CD4-positive, alpha-beta T cell treated with Interleukin-15 for 1 hour (primary cell): ENCODE measurements at regions not wholly inside any gene's neighbourhood (a gene's known extent, or its start where the extent isn't known, plus 50 kb on each side); places are given as distances from the start of the nearest gene placed in this dataset.
"Not testable (repeated sequence)": the region's sequence is repeated elsewhere in the genome, so short reads cannot be mapped to it uniquely, and the experiment has no call there.

ENCODE experiments used
- DNase-seq: peaks from one replicate; pipeline ENCODE4 v3.0.0-alpha.2; 2020

DNA sequence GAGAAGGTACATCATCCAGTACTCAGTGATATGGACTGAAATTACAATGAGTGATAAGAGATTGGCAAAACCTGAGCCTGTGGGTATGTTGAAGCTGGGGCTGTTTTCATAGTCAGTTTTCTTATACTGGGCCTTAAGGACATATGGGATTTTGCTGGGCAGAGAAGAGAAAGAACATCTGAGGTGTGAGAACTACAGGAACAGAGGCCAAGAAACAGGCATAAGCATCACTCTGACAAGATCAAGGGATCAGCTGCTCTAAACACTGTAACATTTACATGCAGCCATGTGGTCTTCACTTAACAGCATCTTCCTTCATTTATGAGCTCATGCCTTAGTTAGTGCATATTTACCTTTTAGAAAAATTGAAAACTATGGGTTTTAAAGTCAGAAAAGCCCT lies 220.0 kb downstream of the TRIM36 start:
- no peak for DNase-seq

DNA sequence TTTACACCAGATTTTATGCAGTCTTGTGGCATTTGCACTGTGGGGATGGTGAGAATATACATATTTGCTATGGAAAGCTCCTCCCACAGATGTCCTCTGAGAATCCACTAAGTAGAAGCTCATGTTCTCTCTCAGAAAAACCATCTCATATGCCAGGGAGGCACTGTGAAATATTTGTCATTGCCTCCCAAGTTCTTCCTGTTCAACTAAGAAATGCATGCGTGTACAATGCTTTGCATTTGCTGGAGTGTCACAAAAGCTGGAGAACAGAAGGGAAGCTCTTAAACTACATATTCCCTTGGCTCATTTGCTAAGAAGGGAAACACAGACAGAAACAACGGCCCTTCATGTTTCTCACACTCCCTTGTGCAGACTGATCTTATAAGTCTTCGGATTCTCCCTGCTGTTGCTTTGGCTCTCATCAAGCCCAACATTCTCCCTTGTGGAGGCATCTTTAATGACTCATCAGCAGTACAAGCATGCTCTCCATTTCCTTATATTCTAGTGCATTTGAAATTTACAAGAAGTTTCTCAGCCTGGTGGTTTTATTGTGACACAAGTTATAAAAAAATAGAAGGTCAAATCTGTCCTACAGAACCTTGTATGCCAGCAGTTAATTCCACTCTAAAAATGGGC lies 220.6 kb downstream of the TRIM36 start:
- DNase-seq: no peak

DNA sequence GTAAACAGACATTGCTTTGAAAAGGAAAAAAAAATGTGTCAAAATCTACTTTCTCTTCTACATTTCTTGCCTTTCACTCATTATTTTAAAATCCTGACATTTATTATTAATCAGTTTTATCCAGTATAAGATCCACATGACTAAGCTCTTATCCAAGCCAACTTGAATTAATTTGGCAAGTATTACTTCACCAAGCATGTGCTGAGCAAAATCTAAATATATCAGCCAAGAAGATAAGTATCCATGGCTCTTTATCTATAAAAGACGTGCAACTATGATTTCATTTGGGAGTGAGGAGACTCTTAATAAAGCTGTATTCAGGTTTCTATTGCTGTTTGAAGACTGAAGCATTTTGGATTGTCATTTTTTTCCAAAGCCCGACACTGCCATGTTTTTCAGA lies 221.3 kb downstream of the TRIM36 start:
- DNase-seq: no peak

DNA sequence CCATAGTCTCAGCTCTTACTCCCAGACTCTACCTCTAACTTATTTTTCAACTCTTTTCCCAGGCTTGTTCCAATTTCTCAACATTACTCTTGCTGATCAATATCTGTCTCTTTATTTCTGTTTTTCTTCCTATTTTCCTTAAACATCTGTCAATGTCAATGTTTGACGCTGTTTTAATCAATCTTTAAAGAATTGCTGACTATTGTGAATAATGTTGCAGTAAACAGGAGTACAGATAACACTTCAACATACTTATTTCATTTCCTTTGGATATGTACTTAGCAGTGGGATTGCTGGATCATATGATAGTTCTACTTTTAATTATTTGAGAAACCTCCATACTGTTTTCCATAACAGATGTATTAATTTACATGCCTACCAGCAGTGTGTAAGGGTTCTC lies 229.0 kb downstream of the TRIM36 start:
- no peak for DNase-seq

DNA sequence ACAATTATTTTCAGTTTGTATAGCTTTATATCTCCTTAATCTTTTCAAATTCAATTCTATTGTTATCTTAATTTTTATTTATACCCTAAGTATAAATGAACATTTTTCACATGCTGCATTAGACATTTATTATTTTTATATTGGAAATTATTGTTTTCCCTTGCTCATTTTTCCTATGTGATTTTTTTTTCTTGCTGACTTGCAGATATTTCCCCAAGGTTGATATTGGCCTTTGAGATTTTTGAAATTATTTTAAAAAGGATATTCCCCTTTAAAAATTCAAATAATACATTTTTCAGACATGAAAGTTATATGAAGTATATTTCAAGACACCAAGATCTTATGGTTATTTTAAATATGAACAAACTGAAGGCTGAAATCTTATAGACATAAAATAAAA lies 234.2 kb downstream of the TRIM36 start:
- no peak for DNase-seq

DNA sequence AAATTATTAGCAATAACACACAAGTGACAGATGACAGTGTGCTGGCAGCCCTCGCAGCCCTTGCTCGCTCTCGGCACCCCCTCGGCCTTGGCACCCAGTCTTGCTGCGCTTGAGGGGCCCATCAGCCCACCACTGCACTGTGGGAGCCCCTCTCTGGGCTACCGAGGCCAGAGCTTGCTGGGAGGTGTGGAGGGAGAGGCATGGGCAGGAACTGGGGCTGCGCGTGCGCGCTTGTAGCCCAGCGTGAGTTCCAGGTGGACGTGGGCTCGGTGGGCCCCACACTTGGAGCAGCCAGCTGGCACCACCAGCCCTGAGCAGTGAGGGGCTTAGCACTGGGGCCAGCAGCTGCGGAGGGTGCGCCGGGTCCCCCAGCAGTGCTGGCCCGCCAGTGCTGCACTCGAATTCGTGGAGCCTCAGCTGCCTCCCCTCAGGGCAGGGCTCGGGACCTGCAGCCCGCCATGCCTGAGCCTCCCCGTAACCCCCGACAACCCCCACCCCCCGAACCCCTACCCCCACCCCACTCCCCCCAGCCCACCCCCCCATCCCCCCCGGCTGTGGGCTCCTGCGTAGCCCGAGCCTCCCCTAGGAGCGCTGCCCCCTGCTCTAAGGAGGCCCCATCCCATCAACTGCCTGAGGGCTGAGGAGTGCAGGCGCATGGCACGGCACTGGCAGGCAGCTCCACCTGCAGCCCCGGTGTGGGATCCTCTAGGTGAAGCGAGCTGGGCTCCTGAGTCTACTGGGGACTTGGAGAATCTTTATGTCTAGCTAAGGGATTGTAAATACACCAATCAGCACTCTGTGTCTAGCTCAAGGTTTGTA lies 240.9 kb downstream of the TRIM36 start:
- no peak for DNase-seq

DNA sequence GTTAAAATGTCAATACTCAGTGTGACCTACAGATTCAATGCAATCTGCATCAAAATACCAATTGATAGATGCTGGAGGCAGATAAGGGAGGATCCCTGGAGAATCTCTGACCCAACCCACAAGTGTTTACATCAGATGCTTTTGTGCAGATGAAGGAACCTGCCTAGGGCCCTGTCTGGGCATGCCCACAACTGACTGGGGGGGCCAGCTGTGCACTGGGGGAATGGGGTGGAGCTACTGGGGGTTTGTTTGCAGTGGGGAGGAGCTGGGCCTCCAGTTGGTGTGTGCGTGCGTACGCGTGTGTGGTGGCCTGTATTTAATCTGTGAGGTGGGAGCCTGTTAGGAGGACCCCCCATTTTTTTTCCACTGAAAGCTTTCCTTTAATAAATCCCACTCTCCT lies 244.9 kb downstream of the TRIM36 start:
- DNase-seq: no peak

DNA sequence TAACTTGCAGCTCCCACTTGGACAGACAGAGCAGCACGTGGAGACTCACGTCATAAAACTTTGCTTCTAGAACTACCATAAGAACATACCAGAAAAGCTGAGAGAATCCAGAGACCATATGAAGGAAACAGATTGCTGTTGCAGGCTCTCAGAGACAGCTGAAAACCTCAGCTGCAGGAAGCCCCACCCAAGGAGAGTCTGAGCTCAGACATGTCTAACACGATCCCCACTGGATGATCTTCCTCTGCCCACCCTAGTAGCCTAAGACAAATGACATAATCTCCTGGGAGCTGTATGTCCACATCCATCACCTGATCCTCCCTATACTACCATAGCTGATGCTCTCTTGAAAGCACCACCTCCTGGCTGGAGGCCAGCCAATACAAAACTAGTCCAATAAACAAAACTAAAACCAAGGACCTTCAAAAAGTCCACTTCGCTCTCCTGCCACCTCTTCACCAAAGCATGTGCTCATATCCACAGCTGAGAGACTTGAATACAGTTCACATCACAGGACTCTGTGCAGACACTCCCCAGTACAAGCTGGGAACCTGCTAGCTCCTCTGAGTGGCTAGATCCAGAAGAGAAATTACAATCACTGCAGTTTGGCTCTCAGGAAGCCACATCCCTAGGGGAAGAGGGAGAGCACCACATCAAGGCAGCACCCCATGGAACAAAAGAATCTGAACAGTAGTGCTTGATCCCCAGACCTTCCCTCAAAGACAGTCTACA lies 257.4 kb downstream of the TRIM36 start:
- no peak for DNase-seq

DNA sequence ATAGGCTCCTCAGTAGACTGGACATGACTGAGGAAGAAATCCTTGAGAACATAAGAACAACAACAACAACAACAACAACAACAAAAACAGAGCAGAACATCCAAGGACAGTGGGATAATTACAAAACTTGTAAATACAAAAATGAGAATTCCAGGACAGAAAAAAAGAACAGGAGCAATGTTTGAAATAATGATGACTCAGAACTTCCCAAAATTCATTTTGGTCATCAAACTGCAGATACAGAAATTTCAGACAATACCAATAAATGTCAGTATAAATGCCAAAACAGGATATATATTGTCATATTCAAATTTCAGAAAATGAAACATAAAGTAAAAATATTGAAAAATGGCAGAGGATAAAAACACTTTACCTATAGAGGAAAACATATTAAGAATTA lies 259.0 kb downstream of the TRIM36 start:
- no peak for DNase-seq

DNA sequence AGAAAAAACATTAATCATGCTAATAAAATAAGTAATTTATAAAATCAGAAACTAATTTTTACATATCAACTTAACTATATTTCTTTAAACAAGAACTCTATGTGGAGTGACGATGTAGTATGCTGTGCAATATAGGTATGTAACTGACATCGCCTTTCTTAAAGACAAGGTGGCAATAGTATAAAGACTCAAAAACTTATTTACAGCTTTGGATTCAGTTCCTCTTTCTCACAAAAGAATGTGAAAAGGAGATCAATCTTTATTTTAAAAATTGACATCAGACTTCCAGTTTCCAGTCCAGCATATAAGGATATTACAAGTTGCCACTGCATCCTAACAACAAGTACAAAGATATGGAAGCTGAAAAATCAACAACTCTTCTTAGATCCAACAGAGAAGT lies 260.3 kb downstream of the TRIM36 start:
- DNase-seq: no peak

DNA sequence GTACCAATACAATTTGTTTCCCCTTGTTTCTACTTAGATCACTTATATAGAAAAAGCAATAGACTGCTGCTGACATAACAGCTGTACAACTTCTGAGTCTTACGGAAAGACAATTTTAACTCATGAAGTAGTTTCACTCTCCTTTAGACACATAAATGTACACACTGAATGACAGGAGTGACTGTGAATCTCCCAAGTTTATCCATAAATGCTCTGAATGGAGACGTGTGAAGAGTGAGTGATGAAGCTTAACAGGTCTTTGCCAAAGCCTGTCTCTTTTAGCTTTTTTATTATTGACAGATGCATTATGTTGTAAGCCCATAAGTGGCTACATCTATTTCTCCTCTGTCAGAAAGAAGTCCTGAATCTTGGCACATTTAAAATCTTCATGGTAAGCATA lies 265.9 kb downstream of the TRIM36 start:
- no peak for DNase-seq

DNA sequence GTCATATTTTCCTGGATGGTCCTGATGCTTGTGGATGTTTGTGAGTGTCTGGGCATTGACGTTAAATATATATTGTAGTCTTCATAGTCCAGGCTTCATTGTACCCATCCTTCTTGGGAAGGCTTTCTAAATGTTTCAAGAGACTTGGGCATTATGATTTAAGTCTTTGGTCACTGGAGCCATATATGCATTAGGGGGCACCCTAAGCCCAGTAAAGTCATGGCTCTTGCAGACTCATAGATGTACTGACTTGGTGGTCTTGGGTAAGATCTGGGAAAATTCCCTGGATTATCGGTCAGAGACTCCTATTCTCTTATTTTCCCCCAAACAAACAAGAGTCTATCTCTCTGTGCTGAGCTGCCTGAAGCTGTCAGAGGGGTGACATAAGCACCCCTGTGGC lies 271.1 kb downstream of the TRIM36 start:
- DNase-seq: no peak

DNA sequence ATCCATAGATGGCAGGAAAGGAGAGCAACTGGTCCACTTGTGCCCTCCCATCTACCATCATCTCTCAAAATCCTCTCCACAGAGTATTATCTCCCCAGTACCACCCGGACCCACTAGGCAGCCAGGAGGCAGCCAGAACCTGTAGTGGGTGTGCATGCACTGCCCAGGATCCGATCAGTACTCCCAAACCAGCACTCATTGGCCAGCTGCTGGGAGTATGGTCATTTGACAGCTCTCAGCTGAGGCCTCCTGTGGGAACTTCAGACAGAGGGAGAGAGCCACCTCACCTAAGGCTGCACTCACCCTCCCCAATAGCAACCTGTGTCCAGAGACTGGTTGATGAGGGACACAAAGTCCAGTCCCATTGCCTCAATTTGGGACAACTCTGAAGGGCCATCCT lies 286.0 kb downstream of the TRIM36 start:
- no peak for DNase-seq

DNA sequence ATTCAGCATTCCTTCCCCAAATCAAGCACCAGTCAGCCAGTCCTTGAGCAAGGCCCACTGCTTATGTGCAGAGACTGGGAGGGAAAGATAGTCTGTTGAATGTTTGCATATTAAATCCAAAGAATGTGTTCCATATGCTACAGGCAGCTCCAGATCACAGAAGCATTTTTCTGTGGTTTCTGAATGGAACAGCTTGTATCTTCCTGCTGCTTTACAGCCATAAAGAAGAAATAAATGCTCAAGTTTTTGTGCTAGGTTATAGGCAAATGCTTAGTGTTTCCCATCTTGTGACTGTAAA lies 310.3 kb downstream of the TRIM36 start:
- no peak for DNase-seq

DNA sequence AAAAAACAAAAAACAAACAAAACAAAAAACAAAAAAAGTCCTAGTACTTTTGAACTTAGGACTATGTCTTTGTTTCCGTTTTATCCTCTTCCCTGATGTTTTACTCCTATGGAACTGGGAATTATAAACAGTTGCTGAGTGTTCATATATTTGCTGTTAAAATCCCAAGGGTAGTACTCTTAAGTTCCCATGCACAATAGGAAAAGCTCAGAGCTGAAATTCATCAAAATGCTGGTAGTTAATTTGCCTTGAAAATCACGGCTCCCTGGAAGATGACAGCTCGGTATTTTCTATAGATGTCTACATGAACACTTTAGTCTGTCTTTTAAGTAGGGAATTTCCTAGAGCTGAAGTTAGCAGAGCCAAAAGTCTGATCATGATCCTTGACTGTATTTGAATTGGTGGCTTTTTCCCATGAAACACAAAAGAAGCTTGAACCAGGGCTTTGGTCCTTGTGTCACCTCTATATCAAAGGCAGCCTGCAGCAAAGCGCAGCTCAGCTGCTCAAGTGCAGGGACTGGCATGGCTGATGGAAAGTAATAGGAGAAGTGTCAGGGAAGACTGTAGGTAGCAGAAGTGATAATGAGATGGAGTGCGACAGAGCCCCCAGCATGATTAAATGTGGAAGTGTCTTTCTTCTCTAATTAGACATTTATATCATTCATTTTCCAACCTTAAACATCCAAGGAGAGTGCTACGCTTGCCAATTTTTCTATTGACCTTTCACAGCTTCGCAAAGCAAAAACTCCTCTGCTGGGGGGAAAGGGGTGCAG lies 310.9 kb downstream of the TRIM36 start:
- DNase-seq: no peak

DNA sequence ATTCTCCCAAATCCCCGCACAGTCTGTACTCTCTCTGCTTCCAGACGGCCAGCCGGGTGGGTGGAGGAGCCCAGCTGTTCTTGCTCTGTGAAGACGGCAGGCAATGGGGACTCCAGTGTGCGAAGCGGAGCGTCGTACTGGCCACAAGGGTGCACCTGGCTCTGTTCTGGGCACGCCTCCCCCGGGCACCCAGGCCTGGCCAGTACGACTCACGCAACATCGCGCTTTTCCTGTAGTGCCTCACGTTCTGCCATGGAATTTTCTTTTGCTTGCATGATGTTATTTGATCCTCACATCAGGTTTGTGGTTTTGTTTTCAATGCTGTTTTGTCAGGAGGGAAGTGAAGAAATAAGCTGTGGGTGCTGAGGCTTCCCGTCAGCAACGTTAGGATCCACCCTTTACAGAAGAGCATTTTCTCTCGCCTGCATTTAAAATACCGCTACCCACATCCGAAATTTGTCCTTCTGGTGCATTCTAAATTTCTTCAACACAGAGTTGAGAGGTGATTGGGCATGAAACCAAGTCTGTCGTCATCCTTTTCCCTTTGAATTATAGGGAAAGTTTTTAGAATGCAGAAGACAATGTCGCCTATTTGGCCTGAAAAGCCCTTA lies 311.7 kb downstream of the TRIM36 start:
- DNase-seq: no peak

DNA sequence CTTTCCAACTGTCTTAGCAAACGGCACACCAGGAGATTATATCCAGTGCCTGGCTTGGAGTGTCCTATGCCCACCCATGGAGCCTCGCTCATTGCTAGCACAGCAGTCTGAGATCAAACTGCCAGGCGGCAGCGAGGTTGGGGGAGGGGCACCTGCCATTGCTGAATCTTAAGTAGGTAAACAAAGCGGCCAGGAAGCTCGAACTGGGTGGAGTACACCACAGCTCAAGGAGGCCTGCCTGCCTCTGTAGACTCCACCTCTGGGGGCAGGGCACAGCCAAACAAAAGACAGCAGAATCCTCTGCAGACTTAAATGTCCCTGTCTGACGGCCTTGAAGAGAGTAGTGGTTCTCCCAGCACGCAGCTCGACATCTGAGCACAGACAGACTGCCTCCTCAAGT lies 325.0 kb downstream of the TRIM36 start:
- not testable (repeated sequence) for DNase-seq

DNA sequence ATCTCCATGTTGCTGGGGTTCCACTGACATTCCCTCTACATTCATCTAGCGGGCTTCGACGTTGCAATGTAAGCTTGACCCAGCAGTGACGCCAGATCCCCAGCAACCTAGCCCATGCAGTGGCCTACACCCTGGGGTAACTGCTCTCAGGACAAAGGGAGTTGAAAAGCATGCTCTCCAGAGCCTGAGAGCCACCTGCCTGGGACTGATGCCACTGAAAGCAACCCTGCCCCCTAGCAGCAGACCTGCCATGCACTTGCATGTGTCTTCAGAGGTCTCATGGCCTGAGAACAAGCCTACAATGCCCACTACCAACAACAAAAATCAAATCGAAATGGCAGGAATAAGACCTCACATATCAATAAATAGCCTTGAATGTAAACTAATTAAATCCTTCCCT lies 330.3 kb downstream of the TRIM36 start:
- DNase-seq: no peak

DNA sequence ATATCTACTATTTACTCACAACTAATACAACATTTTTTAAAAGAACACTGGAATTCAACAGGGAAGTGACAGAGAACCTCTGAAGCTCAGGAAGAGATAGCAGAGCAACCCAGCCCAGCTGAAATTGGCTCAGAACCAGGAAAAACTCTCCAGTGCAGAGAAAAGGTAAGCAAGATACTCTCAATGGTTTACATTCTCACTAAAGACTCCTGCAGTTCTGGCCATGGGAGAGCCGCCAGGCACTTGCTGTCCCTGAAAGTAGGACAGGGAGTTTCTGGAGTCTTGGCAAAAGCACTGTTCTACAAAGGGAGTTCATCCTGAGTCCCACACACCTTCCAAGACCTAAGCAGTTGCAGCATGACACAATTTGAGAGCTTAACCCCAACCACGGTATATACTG lies 330.8 kb downstream of the TRIM36 start:
- DNase-seq: no peak

DNA sequence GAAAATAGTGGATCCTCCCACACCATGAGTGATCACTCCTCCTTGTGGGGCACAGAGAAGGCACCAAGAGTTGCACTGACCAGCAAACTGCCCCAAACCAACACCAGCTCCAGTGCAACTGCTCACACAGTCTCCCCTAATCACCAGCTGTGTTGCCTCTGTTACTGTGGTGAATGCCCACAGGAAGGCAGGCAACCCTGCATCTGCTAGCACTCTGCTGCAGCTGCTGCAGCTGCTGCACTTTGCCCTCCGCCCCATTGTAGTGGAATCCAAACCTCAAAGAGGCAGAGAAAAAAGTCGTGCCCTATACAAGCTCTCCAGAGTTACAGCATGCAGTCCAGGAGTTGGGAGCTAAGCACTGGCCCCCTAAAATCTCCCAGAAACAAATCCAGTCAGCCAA lies 339.6 kb downstream of the TRIM36 start:
- no peak for DNase-seq

DNA sequence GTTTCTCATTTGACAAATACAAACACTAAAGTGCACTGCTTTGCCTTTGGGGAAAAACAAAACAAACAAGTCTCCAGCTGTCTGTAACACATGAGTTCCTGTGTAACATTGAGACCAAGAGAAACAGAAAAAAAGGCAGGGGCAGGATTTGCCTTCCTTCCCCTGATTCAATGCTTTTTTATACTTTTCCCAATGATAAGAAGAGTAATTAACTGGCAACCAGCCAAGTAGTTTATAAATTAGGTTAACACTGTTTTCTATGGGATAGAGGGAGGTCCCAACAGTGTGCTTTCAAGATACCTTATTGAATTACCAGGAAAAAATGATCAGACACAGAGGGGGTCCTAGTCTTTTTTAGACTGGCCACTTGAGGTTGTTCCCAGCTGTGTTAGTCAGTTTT lies 346.8 kb downstream of the TRIM36 start:
- no peak for DNase-seq

DNA sequence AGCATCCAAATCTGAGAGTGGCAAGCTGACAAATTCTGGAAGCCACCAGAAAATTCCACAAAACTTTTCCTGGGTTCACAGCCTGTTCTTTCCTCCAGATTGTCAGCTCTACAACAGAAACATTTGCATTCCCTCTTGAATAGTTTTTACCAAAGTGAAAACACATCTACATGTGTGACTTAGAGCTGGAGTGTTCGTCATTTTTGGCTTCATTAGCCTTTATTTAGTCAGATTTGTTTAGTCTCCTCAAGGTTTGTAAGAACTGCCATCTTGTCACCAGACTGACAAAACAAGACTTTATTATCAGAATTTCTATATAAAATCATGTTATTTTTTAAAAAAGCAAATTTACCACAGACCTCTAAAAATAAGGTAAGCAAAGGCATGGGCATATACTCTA lies 347.3 kb downstream of the TRIM36 start:
- no peak for DNase-seq

DNA sequence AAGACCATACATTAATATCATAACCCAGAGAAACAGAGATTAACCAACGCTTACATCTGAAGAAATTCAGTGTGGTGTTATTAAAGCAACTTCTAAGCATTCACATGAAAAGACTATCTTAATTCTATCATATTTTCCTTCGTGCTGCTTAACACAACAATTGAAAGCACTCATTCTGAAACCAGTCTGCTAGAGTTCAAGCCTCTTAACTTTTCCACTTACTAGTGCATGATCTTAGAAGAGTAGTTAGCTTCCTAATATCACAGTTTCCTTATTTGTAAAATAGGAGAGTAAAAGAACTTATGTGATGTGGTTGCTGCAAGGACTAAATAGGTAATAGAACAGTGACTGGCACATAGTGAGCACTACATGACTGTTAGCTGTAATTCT lies 379.3 kb downstream of the TRIM36 start:
- no peak for DNase-seq
